ENCODE measurements at regions not wholly inside any gene's neighbourhood (a gene's known extent, or its start where the extent isn't known, plus 50 kb on each side); places are given as distances from the start of the nearest gene placed in this dataset.

DNA sequence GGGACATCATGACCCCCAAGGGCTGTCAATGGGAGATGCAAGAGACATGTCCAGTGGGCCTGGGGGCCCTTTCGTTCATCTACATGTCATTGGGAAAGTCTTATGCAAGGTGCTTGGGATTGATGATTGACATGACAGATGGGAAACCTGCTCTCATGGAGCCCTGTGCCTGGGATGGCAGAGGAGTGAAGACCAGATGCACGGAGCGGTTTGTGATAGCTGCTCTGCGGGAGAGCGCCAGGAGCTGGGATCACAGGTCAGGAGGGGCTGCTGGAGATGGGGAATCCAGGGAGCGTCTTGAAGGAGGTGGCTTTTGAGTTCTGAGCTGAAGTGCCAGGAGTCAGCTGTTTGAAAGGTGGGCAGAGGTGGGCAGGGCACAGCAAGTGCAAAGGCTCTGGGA, 104.3 kb downstream of the FGF18 start:
- TF ChIP-seq, protein P1, sequence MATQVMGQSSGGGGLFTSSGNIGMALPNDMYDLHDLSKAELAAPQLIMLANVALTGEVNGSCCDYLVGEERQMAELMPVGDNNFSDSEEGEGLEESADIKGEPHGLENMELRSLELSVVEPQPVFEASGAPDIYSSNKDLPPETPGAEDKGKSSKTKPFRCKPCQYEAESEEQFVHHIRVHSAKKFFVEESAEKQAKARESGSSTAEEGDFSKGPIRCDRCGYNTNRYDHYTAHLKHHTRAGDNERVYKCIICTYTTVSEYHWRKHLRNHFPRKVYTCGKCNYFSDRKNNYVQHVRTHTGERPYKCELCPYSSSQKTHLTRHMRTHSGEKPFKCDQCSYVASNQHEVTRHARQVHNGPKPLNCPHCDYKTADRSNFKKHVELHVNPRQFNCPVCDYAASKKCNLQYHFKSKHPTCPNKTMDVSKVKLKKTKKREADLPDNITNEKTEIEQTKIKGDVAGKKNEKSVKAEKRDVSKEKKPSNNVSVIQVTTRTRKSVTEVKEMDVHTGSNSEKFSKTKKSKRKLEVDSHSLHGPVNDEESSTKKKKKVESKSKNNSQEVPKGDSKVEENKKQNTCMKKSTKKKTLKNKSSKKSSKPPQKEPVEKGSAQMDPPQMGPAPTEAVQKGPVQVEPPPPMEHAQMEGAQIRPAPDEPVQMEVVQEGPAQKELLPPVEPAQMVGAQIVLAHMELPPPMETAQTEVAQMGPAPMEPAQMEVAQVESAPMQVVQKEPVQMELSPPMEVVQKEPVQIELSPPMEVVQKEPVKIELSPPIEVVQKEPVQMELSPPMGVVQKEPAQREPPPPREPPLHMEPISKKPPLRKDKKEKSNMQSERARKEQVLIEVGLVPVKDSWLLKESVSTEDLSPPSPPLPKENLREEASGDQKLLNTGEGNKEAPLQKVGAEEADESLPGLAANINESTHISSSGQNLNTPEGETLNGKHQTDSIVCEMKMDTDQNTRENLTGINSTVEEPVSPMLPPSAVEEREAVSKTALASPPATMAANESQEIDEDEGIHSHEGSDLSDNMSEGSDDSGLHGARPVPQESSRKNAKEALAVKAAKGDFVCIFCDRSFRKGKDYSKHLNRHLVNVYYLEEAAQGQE (IDR thresholded peaks at IDR 0.05; ENCODE audit: insufficient replicate concordance, low read depth), result no peak
- TF ChIP-seq, protein P2, sequence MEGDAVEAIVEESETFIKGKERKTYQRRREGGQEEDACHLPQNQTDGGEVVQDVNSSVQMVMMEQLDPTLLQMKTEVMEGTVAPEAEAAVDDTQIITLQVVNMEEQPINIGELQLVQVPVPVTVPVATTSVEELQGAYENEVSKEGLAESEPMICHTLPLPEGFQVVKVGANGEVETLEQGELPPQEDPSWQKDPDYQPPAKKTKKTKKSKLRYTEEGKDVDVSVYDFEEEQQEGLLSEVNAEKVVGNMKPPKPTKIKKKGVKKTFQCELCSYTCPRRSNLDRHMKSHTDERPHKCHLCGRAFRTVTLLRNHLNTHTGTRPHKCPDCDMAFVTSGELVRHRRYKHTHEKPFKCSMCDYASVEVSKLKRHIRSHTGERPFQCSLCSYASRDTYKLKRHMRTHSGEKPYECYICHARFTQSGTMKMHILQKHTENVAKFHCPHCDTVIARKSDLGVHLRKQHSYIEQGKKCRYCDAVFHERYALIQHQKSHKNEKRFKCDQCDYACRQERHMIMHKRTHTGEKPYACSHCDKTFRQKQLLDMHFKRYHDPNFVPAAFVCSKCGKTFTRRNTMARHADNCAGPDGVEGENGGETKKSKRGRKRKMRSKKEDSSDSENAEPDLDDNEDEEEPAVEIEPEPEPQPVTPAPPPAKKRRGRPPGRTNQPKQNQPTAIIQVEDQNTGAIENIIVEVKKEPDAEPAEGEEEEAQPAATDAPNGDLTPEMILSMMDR (IDR thresholded peaks at IDR 0.05; ENCODE audit: insufficient read depth, low read length), result no peak
- TF ChIP-seq GABPA (IDR thresholded peaks at IDR 0.05; ENCODE audit: low read depth), result no peak

Measured in HL-60 (cell line).